ENCODE measurements at regions not wholly inside any gene's neighbourhood (a gene's known extent, or its start where the extent isn't known, plus 50 kb on each side); places are given as distances from the start of the nearest gene placed in this dataset.

GRCh38 chr2:181766129-181766528 is 85.8 kb upstream of the NEUROD1 start:
- H3K4me3 ChIP-seq (replicated peaks in 1 of 3; ENCODE audit: insufficient read depth in 1 of 3, low read depth in 1 of 3, low read length in 3 of 3): no peak overlapping the region
- intact Hi-C loops (cut with micrococcal nuclease): no loop called here
- H3K9me3 ChIP-seq (replicated peaks; ENCODE audit: control insufficient read depth, insufficient read depth, low read length): no peaks in the 10 kb centered on the region
- FAIRE-seq (no peak), DNase-seq (ENCODE audit: low read depth, low spot score) (no peak)
- no peaks in the 10 kb centered on the region for H3K36me3 ChIP-seq (ENCODE audit: control insufficient read depth in 2 of 2, extremely low read depth in 1 of 2, insufficient read depth in 2 of 2, low read length in 2 of 2)
- POLR2A ChIA-PET: no interaction called here
- no peaks in the 10 kb centered on the region for H3K4me1 ChIP-seq (ENCODE audit: control insufficient read depth, extremely low read depth, insufficient read depth, low read length)
- CTCF ChIA-PET: no interaction called here
- no peak overlapping the region for H2AFZ ChIP-seq (ENCODE audit: low read depth, low read length)
- H3K79me2 ChIP-seq (ENCODE audit: control insufficient read depth, insufficient read depth, low read length): no peaks in the 10 kb centered on the region
- dilution Hi-C loops (cut with MboI; ENCODE audit: extremely low pct_ligation_motif_present, low sequenced_read_pairs): loop anchor here (25.0 kb wide), 1 partner anchor 146 kb away; no protein-coding TSS in a partner anchor
- TF ChIP-seq POLR2A (IDR thresholded peaks at IDR 0.05; ENCODE audit: low read depth, low read length): no peak
- no peak for TF ChIP-seq CTCF (IDR thresholded peaks at IDR 0.05; ENCODE audit: extremely low read depth in 1 of 2, insufficient read depth in 1 of 2, low read depth in 1 of 2, low read length in 2 of 2)
- TF ChIP-seq FOS (IDR thresholded peaks at IDR 0.05; ENCODE audit: borderline replicate concordance, insufficient read depth, low read length): no peak
- TF ChIP-seq POLR2AphosphoS5 (IDR thresholded peaks at IDR 0.05; ENCODE audit: insufficient read depth, low read depth, low read length): no peak
- no peak for TF ChIP-seq JUN (IDR thresholded peaks at IDR 0.05; ENCODE audit: borderline replicate concordance, insufficient read depth, insufficient read length, low read depth)
- TF ChIP-seq GATA2 (IDR thresholded peaks at IDR 0.05; ENCODE audit: insufficient read depth, insufficient read length, low read depth, low read length): no peak
- no peak for TF ChIP-seq EZH2 (IDR thresholded peaks at IDR 0.05; ENCODE audit: borderline replicate concordance, low read depth, low read length, severe bottlenecking)
- no peak for TF ChIP-seq MYC (IDR thresholded peaks at IDR 0.05; ENCODE audit: low read depth, low read length)
- no peak for TF ChIP-seq MAX (IDR thresholded peaks at IDR 0.05; ENCODE audit: insufficient read depth, insufficient read length)
- H3K4me2 ChIP-seq (ENCODE audit: insufficient read depth, low read length): no peak overlapping the region
- H3K27me3 ChIP-seq (ENCODE audit: control insufficient read depth in 2 of 2, insufficient read depth in 2 of 2, low read length in 2 of 2): no peaks in the 10 kb centered on the region
- BruUV-seq (replicated peaks): no TSS peak
- no peak overlapping the region for H3K27ac ChIP-seq (ENCODE audit: insufficient read depth, low read depth, low read length)
- H4K20me1 ChIP-seq (replicated peaks; ENCODE audit: control insufficient read depth, extremely low read depth, insufficient read depth, low read length): no peaks in the 10 kb centered on the region
- no peak overlapping the region for H3K9ac ChIP-seq (replicated peaks; ENCODE audit: extremely low read depth, insufficient read depth, low read length)
- no peaks in the 10 kb centered on the region for H3K9me1 ChIP-seq (replicated peaks; ENCODE audit: control insufficient read depth, extremely low read depth, insufficient read depth, low read length)

Measured in endothelial cell of umbilical vein (primary cell).